Suprapubic skin (tissue), 4 donors: ENCODE measurements at regions not wholly inside any gene's neighbourhood (a gene's known extent, or its start where the extent isn't known, plus 50 kb on each side); places are given as distances from the start of the nearest gene placed in this dataset.

ENCODE experiments used
- DNase-seq, 2 donors: peaks; one replicate each; pipeline ENCODE4 v3.0.0-alpha.2; 2019; ENCODE audit warnings: low spot score in 2 of 2
- H3K27ac ChIP-seq: fragments of 200-600 bp; sonication (generic); one replicate; pipeline ENCODE4 v1.5.1; 2019
- H3K27me3 ChIP-seq: fragments of 200-600 bp; sonication (generic); one replicate; pipeline ENCODE4 v1.5.1; 2019
- H3K36me3 ChIP-seq: fragments of 200-600 bp; sonication (generic); one replicate; pipeline ENCODE4 v1.5.1; 2019
- H3K4me1 ChIP-seq: fragments of 200-600 bp; sonication (generic); one replicate; pipeline ENCODE4 v1.5.1; 2019
- H3K4me3 ChIP-seq: fragments of 200-600 bp; sonication (generic); one replicate; pipeline ENCODE4 v1.5.1; 2019; ENCODE audit warnings: mild to moderate bottlenecking
- H3K9me3 ChIP-seq: fragments of 200-600 bp; sonication (generic); one replicate; pipeline ENCODE4 v1.5.1; 2019
- EP300 ChIP-seq: sonication (generic); formaldehyde crosslinking; IDR thresholded peaks from one replicate; pipeline ENCODE4 v1.6.1; 2017; ENCODE audit warnings: antibody characterized with exemption
- POLR2A ChIP-seq, 2 donors: fragments of 450-650 bp; IDR thresholded peaks; one replicate each; pipeline ENCODE4 v1.6.1; 2017; ENCODE audit warnings: antibody characterized with exemption in 2 of 2, mild to moderate bottlenecking in 2 of 2, moderate library complexity in 2 of 2
- POLR2AphosphoS5 ChIP-seq, 3 donors: sonication (generic); formaldehyde crosslinking; IDR thresholded peaks; one replicate each; pipeline ENCODE4 v1.6.1; 2017; ENCODE audit warnings: antibody characterized with exemption in 3 of 3
- WGBS: methylation state at CpG from one replicate; pipeline ENCODE4 v1.1.5; 2018; 5-methylcytosine and 5-hydroxymethylcytosine counted together
- TF ChIP-seq, protein P1 (sequence below), 2 donors: fragments of 200-600 bp in 1 of 2; fragments of 450-650 bp in 1 of 2; sonication (generic) in 1 of 2; IDR thresholded peaks; one replicate each; pipeline ENCODE4 v1.5.1; 2016 to 2019; ENCODE audit warnings: antibody characterized with exemption in 2 of 2, mild to moderate bottlenecking in 1 of 2, moderate library complexity in 1 of 2

DNA sequence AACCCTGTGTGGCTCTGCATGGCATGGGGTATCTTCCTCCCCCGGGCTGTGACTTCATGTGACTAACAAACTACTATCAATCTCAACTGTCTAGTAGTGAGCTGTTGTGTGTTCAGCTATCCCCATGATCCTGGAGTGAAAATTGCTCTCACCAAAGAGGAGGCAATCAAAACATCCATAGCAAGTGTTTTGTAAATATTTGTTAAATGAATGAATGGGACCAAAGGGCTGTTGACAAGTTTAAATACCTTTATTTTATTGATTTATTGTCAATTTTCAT is 138.1 kb upstream of the CPM start:
- WGBS, result 73% methylated on average over 1 of the region's 1 CpG
- no peak for DNase-seq
- no peaks in the 10 kb centered on the region for H3K36me3 ChIP-seq
- TF ChIP-seq POLR2AphosphoS5 (IDR thresholded peaks at IDR 0.05) (no peak), EP300 (no peak), POLR2A (IDR thresholded peaks at IDR 0.05) (no peak)
- TF ChIP-seq, protein P1, sequence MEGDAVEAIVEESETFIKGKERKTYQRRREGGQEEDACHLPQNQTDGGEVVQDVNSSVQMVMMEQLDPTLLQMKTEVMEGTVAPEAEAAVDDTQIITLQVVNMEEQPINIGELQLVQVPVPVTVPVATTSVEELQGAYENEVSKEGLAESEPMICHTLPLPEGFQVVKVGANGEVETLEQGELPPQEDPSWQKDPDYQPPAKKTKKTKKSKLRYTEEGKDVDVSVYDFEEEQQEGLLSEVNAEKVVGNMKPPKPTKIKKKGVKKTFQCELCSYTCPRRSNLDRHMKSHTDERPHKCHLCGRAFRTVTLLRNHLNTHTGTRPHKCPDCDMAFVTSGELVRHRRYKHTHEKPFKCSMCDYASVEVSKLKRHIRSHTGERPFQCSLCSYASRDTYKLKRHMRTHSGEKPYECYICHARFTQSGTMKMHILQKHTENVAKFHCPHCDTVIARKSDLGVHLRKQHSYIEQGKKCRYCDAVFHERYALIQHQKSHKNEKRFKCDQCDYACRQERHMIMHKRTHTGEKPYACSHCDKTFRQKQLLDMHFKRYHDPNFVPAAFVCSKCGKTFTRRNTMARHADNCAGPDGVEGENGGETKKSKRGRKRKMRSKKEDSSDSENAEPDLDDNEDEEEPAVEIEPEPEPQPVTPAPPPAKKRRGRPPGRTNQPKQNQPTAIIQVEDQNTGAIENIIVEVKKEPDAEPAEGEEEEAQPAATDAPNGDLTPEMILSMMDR (IDR thresholded peaks at IDR 0.05), result no peak
- H3K4me1 ChIP-seq, result peaks cover 21% of the 10 kb centered on the region
- H3K27ac ChIP-seq, result no peak overlapping the region
- no peaks in the 10 kb centered on the region for H3K27me3 ChIP-seq
- no peaks in the 10 kb centered on the region for H3K9me3 ChIP-seq
- no peak overlapping the region for H3K4me3 ChIP-seq

DNA sequence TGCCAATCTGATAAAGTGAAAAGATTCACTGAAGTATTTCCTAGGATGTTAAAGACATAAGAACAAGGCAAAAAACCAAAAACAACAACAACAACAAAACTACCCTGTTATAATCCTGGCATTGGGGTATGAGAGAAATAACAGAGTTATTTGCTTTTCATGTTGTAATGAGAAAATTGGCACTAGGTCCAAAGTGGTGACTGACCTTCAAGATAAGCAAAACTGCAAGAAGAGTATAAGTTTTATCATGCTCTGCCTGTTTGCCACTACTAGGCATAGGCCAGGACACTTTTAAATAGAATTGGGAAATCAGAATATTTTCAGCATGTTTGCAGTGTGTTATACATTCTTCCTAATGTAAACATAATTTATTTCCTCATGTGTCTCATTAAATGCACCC is 140.1 kb upstream of the CPM start:
- no peak overlapping the region for H3K27ac ChIP-seq
- no peak for DNase-seq
- H3K36me3 ChIP-seq, result no peaks in the 10 kb centered on the region
- no peak overlapping the region for H3K4me3 ChIP-seq
- H3K9me3 ChIP-seq, result no peaks in the 10 kb centered on the region
- H3K4me1 ChIP-seq, result peaks cover 6% of the 10 kb centered on the region
- TF ChIP-seq POLR2AphosphoS5 (IDR thresholded peaks at IDR 0.05) (no peak), POLR2A (IDR thresholded peaks at IDR 0.05) (no peak), EP300 (no peak)
- TF ChIP-seq, protein P1 (IDR thresholded peaks at IDR 0.05), result no peak
- H3K27me3 ChIP-seq, result no peaks in the 10 kb centered on the region

DNA sequence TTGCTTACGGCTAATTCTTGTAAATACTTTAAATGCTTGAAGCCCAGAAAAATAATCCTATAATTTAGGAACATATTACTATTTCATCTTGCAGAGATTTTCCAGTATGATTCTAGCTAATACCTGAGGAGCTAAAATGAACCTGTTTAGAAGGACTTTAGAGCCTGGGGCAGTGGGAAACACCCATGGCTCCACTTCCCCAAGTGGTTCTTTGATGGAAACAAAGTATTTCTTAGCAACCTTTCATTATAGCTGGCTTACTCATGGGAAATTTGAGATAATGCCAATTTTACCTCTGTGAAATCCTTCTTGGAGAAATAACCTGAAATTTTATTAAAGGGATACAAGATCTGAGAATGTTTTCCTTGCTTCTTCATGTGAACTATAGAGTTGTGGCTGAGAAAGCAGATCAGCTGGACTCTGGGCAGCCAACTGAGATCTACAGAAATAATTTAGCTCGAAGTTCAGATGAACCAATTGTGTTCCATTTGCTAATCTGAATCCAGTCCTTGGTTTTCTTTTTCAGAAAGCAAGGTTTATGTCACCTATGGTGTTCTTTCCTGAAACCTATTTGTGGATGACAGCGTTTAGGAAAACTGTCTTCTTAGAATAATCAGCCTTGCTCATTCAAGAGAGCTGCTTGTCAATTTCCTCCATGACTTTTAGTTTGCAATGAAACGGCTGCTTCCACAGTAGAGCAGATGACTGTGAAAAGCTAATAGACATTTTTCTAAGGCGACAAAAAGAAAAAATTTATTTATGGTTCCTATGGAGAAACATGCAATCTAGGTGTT is 141.8 kb upstream of the CPM start:
- no peak for DNase-seq
- 56% methylated on average over 5 of the region's 5 CpGs for WGBS
- no peak for TF ChIP-seq EP300
- TF ChIP-seq, protein P1 (IDR thresholded peaks at IDR 0.05), result no peak
- no peak for TF ChIP-seq POLR2AphosphoS5 (IDR thresholded peaks at IDR 0.05)
- TF ChIP-seq POLR2A (IDR thresholded peaks at IDR 0.05), result no peak
- Histone ChIP-seq H3K27ac (no peak overlapping the region), H3K4me1 (peaks cover 2% of the 10 kb centered on the region), H3K27me3 (no peaks in the 10 kb centered on the region), H3K36me3 (no peaks in the 10 kb centered on the region), H3K9me3 (no peaks in the 10 kb centered on the region), H3K4me3 (no peak overlapping the region)

DNA sequence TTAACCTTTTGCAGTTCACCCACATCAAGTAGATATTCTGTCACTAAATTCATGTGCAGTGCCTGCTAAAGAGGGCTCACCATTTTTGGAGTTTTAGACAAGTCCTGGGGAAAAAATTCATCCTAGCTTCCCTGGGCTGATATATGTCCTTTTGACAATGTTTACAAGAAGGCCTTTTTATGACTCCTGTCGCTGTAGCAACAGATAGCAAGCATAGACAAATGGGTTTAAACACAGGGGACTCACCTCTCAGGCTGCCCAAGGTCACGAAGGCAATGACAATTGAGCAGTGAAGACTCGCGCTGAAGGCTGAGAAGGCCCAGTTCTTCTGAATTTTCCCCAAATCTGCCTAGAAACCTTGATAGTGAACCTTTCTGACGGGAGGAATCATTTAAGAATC is 150.7 kb upstream of the CPM start:
- 81% methylated on average over 5 of the region's 5 CpGs for WGBS
- no peaks in the 10 kb centered on the region for H3K27me3 ChIP-seq

DNA sequence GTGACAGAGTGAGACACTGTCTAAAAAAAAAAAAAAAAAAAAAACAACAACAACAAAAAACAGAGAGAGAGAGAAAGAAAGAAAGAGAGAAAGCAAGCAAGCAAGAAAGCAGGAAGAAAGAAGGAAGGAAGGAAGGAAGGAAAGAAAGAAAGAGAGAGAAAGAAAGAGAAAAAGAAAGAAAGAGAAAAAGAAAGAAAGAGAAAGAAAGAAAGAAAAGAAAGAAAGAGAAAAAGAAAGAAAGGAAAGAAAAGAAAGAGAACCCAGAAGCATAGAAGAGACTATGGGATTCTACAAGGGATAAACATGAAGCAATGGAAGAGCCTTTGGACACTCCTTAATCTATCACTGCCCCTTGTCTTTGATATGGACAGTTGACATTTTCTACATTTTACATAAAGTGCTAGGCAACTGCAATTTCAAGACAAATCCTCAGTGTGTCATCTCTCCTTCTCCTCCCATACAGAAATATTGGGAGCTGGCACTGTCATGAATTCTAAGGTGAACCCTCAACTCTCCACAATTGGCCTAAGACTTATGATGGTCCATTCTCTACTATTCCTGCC is 151.9 kb upstream of the CPM start:
- no peak for DNase-seq
- TF ChIP-seq EP300 (no peak), POLR2AphosphoS5 (IDR thresholded peaks at IDR 0.05) (no peak), POLR2A (IDR thresholded peaks at IDR 0.05) (no peak)
- TF ChIP-seq, protein P1 (IDR thresholded peaks at IDR 0.05), result no peak
- H3K4me1 ChIP-seq, result no peaks in the 10 kb centered on the region
- no peak overlapping the region for H3K27ac ChIP-seq
- H3K27me3 ChIP-seq, result no peaks in the 10 kb centered on the region
- H3K9me3 ChIP-seq, result no peaks in the 10 kb centered on the region
- H3K4me3 ChIP-seq, result no peak overlapping the region
- no peaks in the 10 kb centered on the region for H3K36me3 ChIP-seq

More for the DNA sequence above, 150.7 kb upstream of the CPM start:
- DNase-seq, result no peak
- Histone ChIP-seq H3K27ac (no peak overlapping the region), H3K9me3 (no peaks in the 10 kb centered on the region), H3K36me3 (no peaks in the 10 kb centered on the region), H3K4me3 (no peak overlapping the region), H3K4me1 (no peaks in the 10 kb centered on the region)
- TF ChIP-seq, protein P1 (IDR thresholded peaks at IDR 0.05), result no peak
- no peak for TF ChIP-seq POLR2A (IDR thresholded peaks at IDR 0.05)
- no peak for TF ChIP-seq POLR2AphosphoS5 (IDR thresholded peaks at IDR 0.05)
- no peak for TF ChIP-seq EP300
